PC-3 (cell line): ENCODE measurements at regions not wholly inside any gene's neighbourhood (a gene's known extent, or its start where the extent isn't known, plus 50 kb on each side); places are given as distances from the start of the nearest gene placed in this dataset.

Experiments
- ATAC-seq: fragments of 200-7000 bp; cut with Tn5 transposase; 2 replicates; pipeline ENCODE4 v1.9.1; 2020; ENCODE audit warnings: mild to moderate bottlenecking, moderate library complexity
- BruUV-seq: library from RNA; stranded (reverse); fragments of 400-500 nt; replicated peaks from 2 replicates; lab custom pipeline; 2021; lab: Mats Ljungman, UMichigan
- CTCF ChIA-PET: fragments of 300-600 bp; sonication (Branson Sonifier 250); formaldehyde crosslinking; loops from one replicate; lab custom pipeline; 2022; ENCODE audit warnings: antibody characterized with exemption; lab: Charles Lee
- POLR2A ChIA-PET: fragments of 300-600 bp; sonication (Branson Sonifier 250); formaldehyde crosslinking; loops from one replicate; lab custom pipeline; 2022; ENCODE audit warnings: antibody characterized with exemption; ENCODE audit not compliant: unreplicated experiment; lab: Charles Lee
- DNase-seq: peaks from one replicate; pipeline ENCODE4 v3.0.0-alpha.2; 2015
- H2AFZ ChIP-seq: fragments of 300-600 bp; sonication (generic); 2 replicates; pipeline ENCODE4 v1.6.0; 2016; ENCODE audit warnings: antibody characterized with exemption, low read length
- H3F3A ChIP-seq: fragments of 300-600 bp; sonication (generic); one replicate; pipeline ENCODE4 v1.6.0; 2017; ENCODE audit warnings: antibody characterized with exemption, low read length, control low read depth, mild to moderate bottlenecking; ENCODE audit not compliant: unreplicated experiment
- H3K27ac ChIP-seq: fragments of 300-600 bp; sonication (generic); 2 replicates; pipeline ENCODE4 v1.5.1; 2016; ENCODE audit warnings: mild to moderate bottlenecking, low read length
- H3K27me3 ChIP-seq: fragments of 300-600 bp; sonication (generic); 2 replicates; pipeline ENCODE4 v1.6.1; 2016; ENCODE audit warnings: low read length, mixed read lengths
- H3K36me3 ChIP-seq: fragments of 300-600 bp; sonication (generic); 2 replicates; pipeline ENCODE4 v1.6.1; 2016; ENCODE audit warnings: low read depth, mixed run types, low read length, mixed read lengths
- H3K4me1 ChIP-seq: fragments of 300-600 bp; sonication (generic); 2 replicates; pipeline ENCODE4 v1.5.1; 2016; ENCODE audit warnings: low read length; ENCODE audit not compliant: insufficient read depth
- H3K4me2 ChIP-seq: fragments of 300-600 bp; sonication (generic); 2 replicates; pipeline ENCODE4 v1.6.0; 2016; ENCODE audit warnings: low read length
- H3K4me3 ChIP-seq: fragments of 300-600 bp; sonication (generic); 2 replicates; pipeline ENCODE4 v1.5.1; 2016; ENCODE audit warnings: mild to moderate bottlenecking, low read length, mixed read lengths
- H3K79me2 ChIP-seq: fragments of 300-600 bp; sonication (generic); 2 replicates; pipeline ENCODE4 v1.6.1; 2017; ENCODE audit warnings: low read length, mixed read lengths
- H3K9ac ChIP-seq: fragments of 300-600 bp; sonication (generic); 2 replicates; pipeline ENCODE4 v1.6.0; 2016; ENCODE audit warnings: mild to moderate bottlenecking, low read length
- H3K9me2 ChIP-seq: fragments of 300-600 bp; sonication (generic); replicated peaks from 2 replicates; pipeline ENCODE4 v1.6.1; 2016; ENCODE audit warnings: mixed run types, low read length, mixed read lengths
- H3K9me3 ChIP-seq: fragments of 300-600 bp; sonication (generic); 2 replicates; pipeline ENCODE4 v1.6.1; 2016; ENCODE audit warnings: low read length, mixed read lengths
- H4K20me1 ChIP-seq: fragments of 300-600 bp; sonication (generic); 2 replicates; pipeline ENCODE4 v1.6.1; 2016; ENCODE audit warnings: low read length, mixed read lengths
- CTCF ChIP-seq: fragments of 300-600 bp; sonication (generic); conservative IDR thresholded peaks from 2 replicates; pipeline ENCODE4 v1.5.1; 2017; ENCODE audit warnings: antibody characterized with exemption, low read depth, mild to moderate bottlenecking, low read length
- EZH2 ChIP-seq: fragments of 300-600 bp; sonication (generic); IDR thresholded peaks from one replicate; pipeline ENCODE4 v1.6.1; 2017; ENCODE audit warnings: antibody characterized with exemption, mild to moderate bottlenecking, low read length; ENCODE audit not compliant: unreplicated experiment
- EZH2phosphoT487 ChIP-seq: fragments of 300-600 bp; sonication (generic); IDR thresholded peaks from 2 replicates; pipeline ENCODE4 v1.6.1; 2018; ENCODE audit warnings: mild to moderate bottlenecking, antibody characterized with exemption, low read length, borderline replicate concordance
- intact Hi-C: fragments of 100-400 bp; cut with micrococcal nuclease; formaldehyde crosslinking; loops from 2 replicates; pipeline ENCODE4 v1.9.0; 2023

DNA sequence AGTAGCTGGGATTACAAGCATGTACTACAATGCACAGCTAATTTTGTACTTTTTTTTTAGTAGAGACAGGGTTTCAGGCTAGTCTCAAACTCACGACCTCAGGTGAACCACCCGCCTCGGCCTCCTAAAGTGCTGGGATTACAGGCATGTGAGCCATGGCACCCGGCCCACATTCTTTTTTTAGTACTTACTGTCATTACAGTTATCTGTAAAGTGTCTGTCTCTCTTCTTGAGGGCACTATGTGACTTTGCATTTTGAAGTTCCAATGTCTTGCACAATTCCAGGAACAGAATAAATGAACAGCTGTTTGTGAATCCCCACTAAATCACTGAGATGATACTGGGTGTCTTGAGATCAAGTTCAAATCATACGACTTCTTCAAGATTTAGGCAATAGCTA is 1540.3 kb downstream of the CDH11 start:
- Histone ChIP-seq H3K9me2 (no peaks in the 10 kb centered on the region), H3K27ac (no peak overlapping the region), H3K4me2 (no peak overlapping the region), H3K36me3 (no peaks in the 10 kb centered on the region), H3K27me3 (0 out of 2 replicates have a peak, but pooled peaks cover 5% of the 10 kb centered on the region), H3K4me3 (no peak overlapping the region), H2AFZ (no peak overlapping the region), H3K9me3 (no peaks in the 10 kb centered on the region), H3K79me2 (no peaks in the 10 kb centered on the region), H4K20me1 (no peaks in the 10 kb centered on the region), H3K4me1 (no peaks in the 10 kb centered on the region), H3K9ac (no peak overlapping the region), H3F3A (no peaks in the 10 kb centered on the region)
- ChIA-PET POLR2A (no interaction called here), CTCF (no interaction called here)
- no TSS peak for BruUV-seq
- TF ChIP-seq CTCF: no peak
- no peak for TF ChIP-seq EZH2phosphoT487
- no peak for TF ChIP-seq EZH2
- intact Hi-C loops: no loop called here
- DNase-seq (no peak), ATAC-seq (no peak)

- no peaks in the 10 kb centered on the region for H3K4me1 ChIP-seq
- no peaks in the 10 kb centered on the region for H4K20me1 ChIP-seq
- H3K9me2 ChIP-seq: no peaks in the 10 kb centered on the region
- no peak for TF ChIP-seq EZH2phosphoT487
- TF ChIP-seq EZH2: no peak
- TF ChIP-seq CTCF: no peak
- intact Hi-C loops: no loop called here
- no peak overlapping the region for H3K4me3 ChIP-seq
- no peak overlapping the region for H3K9ac ChIP-seq
- H3K27me3 ChIP-seq: no peaks in the 10 kb centered on the region
- no peaks in the 10 kb centered on the region for H3F3A ChIP-seq
- no peaks in the 10 kb centered on the region for H3K79me2 ChIP-seq
- H3K4me2 ChIP-seq: no peak overlapping the region
- CTCF ChIA-PET: no interaction called here
- no peak overlapping the region for H3K27ac ChIP-seq
- ATAC-seq (no peak), DNase-seq (no peak)
- POLR2A ChIA-PET: no interaction called here
- no peaks in the 10 kb centered on the region for H3K36me3 ChIP-seq
- H3K9me3 ChIP-seq: no peaks in the 10 kb centered on the region
- BruUV-seq: no TSS peak
- H2AFZ ChIP-seq: no peak overlapping the region
These were observed 1542.6 kb upstream of the CDH8 start for GRCh38 chr16:63578791-63579190.

DNA sequence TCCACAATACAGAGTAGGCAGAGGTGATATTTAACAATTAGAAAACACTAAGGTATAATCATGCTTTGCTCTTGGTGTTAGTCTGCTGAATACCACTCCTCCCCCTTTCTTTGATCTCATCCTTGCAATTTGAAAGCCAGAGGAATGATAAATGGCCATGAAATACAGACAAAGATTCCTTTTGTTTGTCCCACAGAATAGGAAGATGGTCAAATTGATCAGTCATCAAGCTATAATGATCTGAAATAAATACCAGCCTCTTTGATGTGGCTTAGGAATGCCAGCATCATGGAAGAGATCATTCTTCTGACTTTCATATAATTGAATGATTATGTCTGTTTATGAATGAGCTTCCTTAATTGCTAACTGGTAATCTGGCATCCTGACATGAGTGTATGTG is 1541.7 kb upstream of the CDH8 start:
- no peak overlapping the region for H3K4me2 ChIP-seq
- ChIA-PET CTCF (no interaction called here), POLR2A (no interaction called here)
- H3K27me3 ChIP-seq: no peaks in the 10 kb centered on the region
- H2AFZ ChIP-seq: no peak overlapping the region
- no peaks in the 10 kb centered on the region for H3K36me3 ChIP-seq
- intact Hi-C loops: no loop called here
- BruUV-seq: no TSS peak
- no peak overlapping the region for H3K4me3 ChIP-seq
- ATAC-seq (no peak), DNase-seq (no peak)
- H3F3A ChIP-seq: no peaks in the 10 kb centered on the region
- H3K9me3 ChIP-seq: no peaks in the 10 kb centered on the region
- H4K20me1 ChIP-seq: no peaks in the 10 kb centered on the region
- TF ChIP-seq CTCF (no peak), EZH2 (no peak), EZH2phosphoT487 (no peak)
- no peak overlapping the region for H3K27ac ChIP-seq
- H3K9me2 ChIP-seq: no peaks in the 10 kb centered on the region
- no peaks in the 10 kb centered on the region for H3K4me1 ChIP-seq
- H3K79me2 ChIP-seq: no peaks in the 10 kb centered on the region
- no peak overlapping the region for H3K9ac ChIP-seq
